Keratinocyte (primary cell): ENCODE measurements at regions not wholly inside any gene's neighbourhood (a gene's known extent, or its start where the extent isn't known, plus 50 kb on each side); places are given as distances from the start of the nearest gene placed in this dataset.

Experiments
- DNase-seq: peaks from one replicate; pipeline ENCODE4 v3.0.0-alpha.2; 2011; ENCODE audit warnings: low read depth, missing footprints, low spot score
- FAIRE-seq: peaks from 2 replicates; lab custom pipeline; 2011; peaks lifted over from hg19 to GRCh38; lab: Jason Lieb, UNC
- H2AFZ ChIP-seq: 2 replicates; pipeline ENCODE4 v1.6.0; 2012; ENCODE audit warnings: low read length, control low read depth, inconsistent platforms; ENCODE audit not compliant: control insufficient read depth
- H3K27ac ChIP-seq: 2 replicates; pipeline ENCODE4 v1.5.1; 2011; ENCODE audit warnings: low read length; ENCODE audit not compliant: control insufficient read depth, insufficient read depth
- H3K27me3 ChIP-seq: 3 replicates; pipeline ENCODE4 v1.6.0; 2011; ENCODE audit warnings: low read length; ENCODE audit not compliant: control insufficient read depth, insufficient read depth; ENCODE audit errors: extremely low read depth
- H3K36me3 ChIP-seq, 2 experiments: 2 replicates in 1 of 2; 3 replicates in 1 of 2; pipeline ENCODE4 v1.5.1; 2011; ENCODE audit warnings: low read length in 2 of 2, mild to moderate bottlenecking in 1 of 2; ENCODE audit not compliant: control insufficient read depth in 2 of 2, insufficient read depth in 2 of 2; ENCODE audit errors: extremely low read depth in 1 of 2
- H3K4me1 ChIP-seq: 3 replicates; pipeline ENCODE4 v1.5.1; 2011; ENCODE audit warnings: low read length; ENCODE audit not compliant: control insufficient read depth, insufficient read depth; ENCODE audit errors: extremely low read depth
- H3K4me2 ChIP-seq: 3 replicates; pipeline ENCODE4 v1.6.0; 2011; ENCODE audit warnings: low read depth, low read length; ENCODE audit not compliant: control insufficient read depth, insufficient read depth; ENCODE audit errors: extremely low read depth
- H3K4me3 ChIP-seq, 3 experiments: fragments of 200-600 bp in 1 of 3; sonication (generic) in 1 of 3; 2 replicates in 2 of 3; 3 replicates in 1 of 3; pipeline ENCODE4 v1.5.1; 2011 to 2016; ENCODE audit warnings: low read length in 3 of 3, mild to moderate bottlenecking in 3 of 3, control low read depth in 2 of 3, inconsistent platforms in 1 of 3, low read depth in 1 of 3, mixed read lengths in 1 of 3, mixed run types in 1 of 3, moderate library complexity in 1 of 3; ENCODE audit not compliant: control insufficient read depth in 2 of 3, insufficient read depth in 2 of 3; ENCODE audit errors: extremely low read depth in 1 of 3
- H3K79me2 ChIP-seq: 2 replicates; pipeline ENCODE4 v1.6.0; 2012; ENCODE audit warnings: low read length; ENCODE audit not compliant: control insufficient read depth, insufficient read depth
- H3K9ac ChIP-seq: 3 replicates; pipeline ENCODE4 v1.6.0; 2011; ENCODE audit warnings: low read length; ENCODE audit not compliant: control insufficient read depth, insufficient read depth; ENCODE audit errors: extremely low read depth
- H3K9me1 ChIP-seq: 3 replicates; pipeline ENCODE4 v1.6.0; 2011; ENCODE audit warnings: low read length; ENCODE audit not compliant: control insufficient read depth, insufficient read depth; ENCODE audit errors: extremely low read depth
- H3K9me3 ChIP-seq: 2 replicates; pipeline ENCODE4 v1.5.1; 2012; ENCODE audit warnings: low read depth, low read length; ENCODE audit not compliant: control insufficient read depth
- H4K20me1 ChIP-seq: 3 replicates; pipeline ENCODE4 v1.6.0; 2011; ENCODE audit warnings: low read length; ENCODE audit not compliant: control insufficient read depth, insufficient read depth; ENCODE audit errors: extremely low read depth
- CTCF ChIP-seq, 3 experiments: IDR thresholded peaks in 1 of 3; conservative IDR thresholded peaks in 1 of 3; optimal IDR thresholded peaks in 1 of 3; 2 replicates in 2 of 3; 3 replicates in 1 of 3; pipeline versions ENCODE3 to v1.5.1; 2011; ENCODE audit warnings: low read length in 3 of 3, mild to moderate bottlenecking in 3 of 3, moderate library complexity in 2 of 3, control low read depth in 1 of 3, inconsistent platforms in 1 of 3; ENCODE audit not compliant: insufficient read depth in 2 of 3; ENCODE audit errors: extremely low read depth in 1 of 3
- EZH2 ChIP-seq: IDR thresholded peaks from one replicate; pipeline ENCODE4 v1.6.1; 2012; ENCODE audit warnings: inconsistent platforms, mild to moderate bottlenecking, low read length, moderate library complexity
- dilution Hi-C: fragments of 300-500 bp; cut with MboI; formaldehyde crosslinking; loops from one replicate; pipeline ENCODE4 v1.7.0; 2020; ENCODE audit warnings: low sequenced_read_pairs; ENCODE audit not compliant: extremely low pct_ligation_motif_present

- no peak for DNase-seq
- no peak overlapping the region for H3K27ac ChIP-seq
- peaks cover 7% of the 10 kb centered on the region for H4K20me1 ChIP-seq
- peaks cover 15% of the 10 kb centered on the region for H3K4me1 ChIP-seq
- H3K9ac ChIP-seq: no peak overlapping the region
- H3K9me3 ChIP-seq: no peaks in the 10 kb centered on the region
- H3K9me1 ChIP-seq: no peaks in the 10 kb centered on the region
- no peak overlapping the region for H3K4me2 ChIP-seq
- H3K36me3 ChIP-seq: peaks cover 10 to 14% of the 10 kb centered on the region in 2 experiments
- no peak for FAIRE-seq
- no peak overlapping the region for H2AFZ ChIP-seq
- dilution Hi-C loops: no loop called here
- no peak for TF ChIP-seq EZH2
- TF ChIP-seq CTCF (optimal IDR thresholded peaks at IDR 0.05 in 1 of 3, IDR thresholded peaks at IDR 0.05 in 1 of 3, conservative IDR thresholded peaks at IDR 0.05 in 1 of 3; ENCODE audit: extremely low read depth in 1 of 3, insufficient read depth in 2 of 3, low read length in 3 of 3): no peak
- H3K27me3 ChIP-seq: no peaks in the 10 kb centered on the region
- no peak overlapping the region for H3K4me3 ChIP-seq
- peaks cover 15% of the 10 kb centered on the region for H3K79me2 ChIP-seq
Measured at GRCh38 chr11:8745431-8746253, 63.0 kb downstream of the RPL27A start.

GRCh38 chr11:8746331-8746974 is 63.9 kb downstream of the RPL27A start:
- H3K4me2 ChIP-seq: no peak overlapping the region

More at GRCh38 chr11:8746331-8746974, 63.9 kb downstream of the RPL27A start:
- peaks cover 8 to 13% of the 10 kb centered on the region in 2 experiments for H3K36me3 ChIP-seq
- no peaks in the 10 kb centered on the region for H3K9me3 ChIP-seq
- H3K4me3 ChIP-seq: no peak overlapping the region
- H3K27ac ChIP-seq: no peak overlapping the region
- dilution Hi-C loops: no loop called here
- no peaks in the 10 kb centered on the region for H3K27me3 ChIP-seq
- H3K79me2 ChIP-seq: peaks cover 11% of the 10 kb centered on the region
- peaks cover 15% of the 10 kb centered on the region for H3K4me1 ChIP-seq
- no peak for TF ChIP-seq EZH2
- TF ChIP-seq CTCF (optimal IDR thresholded peaks at IDR 0.05 in 1 of 3, IDR thresholded peaks at IDR 0.05 in 1 of 3, conservative IDR thresholded peaks at IDR 0.05 in 1 of 3; ENCODE audit: extremely low read depth in 1 of 3, insufficient read depth in 2 of 3, low read length in 3 of 3): no peak
- peaks cover 7% of the 10 kb centered on the region for H4K20me1 ChIP-seq
- FAIRE-seq: no peak
- DNase-seq: no peak
- H2AFZ ChIP-seq: no peak overlapping the region
- H3K9ac ChIP-seq: no peak overlapping the region
- no peaks in the 10 kb centered on the region for H3K9me1 ChIP-seq
